ENCODE measurements at regions not wholly inside any gene's neighbourhood (a gene's known extent, or its start where the extent isn't known, plus 50 kb on each side); places are given as distances from the start of the nearest gene placed in this dataset.

DNA sequence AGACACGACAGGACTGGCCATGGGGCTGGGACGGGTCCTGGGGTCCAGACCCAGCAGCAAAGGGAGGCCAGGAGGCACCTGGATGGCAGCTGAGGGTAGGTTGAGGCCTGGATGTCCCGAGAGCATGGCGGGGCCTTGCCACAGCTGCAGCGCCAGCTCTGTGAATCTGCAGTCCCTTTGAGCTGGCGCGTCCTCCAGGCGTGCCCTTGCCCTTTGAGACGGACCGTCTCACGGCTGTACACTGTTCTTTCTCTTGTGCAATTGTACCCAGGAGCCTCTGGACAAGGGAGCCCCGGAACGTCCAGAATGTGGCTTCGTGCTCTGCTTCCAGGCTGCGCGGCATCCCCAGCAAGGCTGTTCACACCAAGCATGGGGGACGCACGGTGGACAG is 69.5 kb upstream of the CIBAR2 start:
- TF ChIP-seq, protein P1, sequence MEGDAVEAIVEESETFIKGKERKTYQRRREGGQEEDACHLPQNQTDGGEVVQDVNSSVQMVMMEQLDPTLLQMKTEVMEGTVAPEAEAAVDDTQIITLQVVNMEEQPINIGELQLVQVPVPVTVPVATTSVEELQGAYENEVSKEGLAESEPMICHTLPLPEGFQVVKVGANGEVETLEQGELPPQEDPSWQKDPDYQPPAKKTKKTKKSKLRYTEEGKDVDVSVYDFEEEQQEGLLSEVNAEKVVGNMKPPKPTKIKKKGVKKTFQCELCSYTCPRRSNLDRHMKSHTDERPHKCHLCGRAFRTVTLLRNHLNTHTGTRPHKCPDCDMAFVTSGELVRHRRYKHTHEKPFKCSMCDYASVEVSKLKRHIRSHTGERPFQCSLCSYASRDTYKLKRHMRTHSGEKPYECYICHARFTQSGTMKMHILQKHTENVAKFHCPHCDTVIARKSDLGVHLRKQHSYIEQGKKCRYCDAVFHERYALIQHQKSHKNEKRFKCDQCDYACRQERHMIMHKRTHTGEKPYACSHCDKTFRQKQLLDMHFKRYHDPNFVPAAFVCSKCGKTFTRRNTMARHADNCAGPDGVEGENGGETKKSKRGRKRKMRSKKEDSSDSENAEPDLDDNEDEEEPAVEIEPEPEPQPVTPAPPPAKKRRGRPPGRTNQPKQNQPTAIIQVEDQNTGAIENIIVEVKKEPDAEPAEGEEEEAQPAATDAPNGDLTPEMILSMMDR (IDR thresholded peaks at IDR 0.05; ENCODE audit: low read depth, low read length), result no peak
- TF ChIP-seq EZH2phosphoT487 (IDR thresholded peaks at IDR 0.05; ENCODE audit: low read depth), result no peak
